RKO (cell line): ENCODE measurements at regions not wholly inside any gene's neighbourhood (a gene's known extent, or its start where the extent isn't known, plus 50 kb on each side); places are given as distances from the start of the nearest gene placed in this dataset.

Source experiments
- DNase-seq: peaks from one replicate; pipeline ENCODE4 v3.0.0-alpha.2; 2016; ENCODE audit warnings: low spot score

- DNase-seq = no peak
Measured at GRCh38 chr2:5842326-5842725, 150.1 kb downstream of the SOX11 start.

GRCh38 chr2:5845798-5846330, 153.7 kb downstream of the SOX11 start:
- DNase-seq = peak; percentile 1

GRCh38 chr2:5846881-5847280, 154.7 kb downstream of the SOX11 start:
- DNase-seq = no peak

- no peak for DNase-seq
Measured at GRCh38 chr2:5849562-5849961, 157.4 kb downstream of the SOX11 start.

- no peak for DNase-seq
Measured at GRCh38 chr2:5851410-5851809, 159.2 kb downstream of the SOX11 start.

- DNase-seq = no peak
Measured at GRCh38 chr2:5854797-5855196, 162.6 kb downstream of the SOX11 start.

- DNase-seq = no peak
Measured at GRCh38 chr2:5867056-5867455, 174.9 kb downstream of the SOX11 start.

- DNase-seq = no peak
Measured at GRCh38 chr2:5868931-5869330, 176.7 kb downstream of the SOX11 start.

- DNase-seq = no peak
Measured at GRCh38 chr2:5869936-5870335, 177.8 kb downstream of the SOX11 start.

GRCh38 chr2:5877360-5877759, 185.2 kb downstream of the SOX11 start:
- peak; percentile 34 for DNase-seq

GRCh38 chr2:5885451-5886173, 193.4 kb downstream of the SOX11 start:
- DNase-seq = no peak

GRCh38 chr2:5886462-5886861, 194.3 kb downstream of the SOX11 start:
- no peak for DNase-seq

GRCh38 chr2:5888126-5888525, 195.9 kb downstream of the SOX11 start:
- no peak for DNase-seq

GRCh38 chr2:5889519-5889918, 197.3 kb downstream of the SOX11 start:
- no peak for DNase-seq

- DNase-seq = no peak
Measured at GRCh38 chr2:5894355-5894754, 202.2 kb downstream of the SOX11 start.

- DNase-seq = no peak
Measured at GRCh38 chr2:5895284-5895683, 203.1 kb downstream of the SOX11 start.

- no peak for DNase-seq
Measured at GRCh38 chr2:5897249-5897648, 205.1 kb downstream of the SOX11 start.

- no peak for DNase-seq
Measured at GRCh38 chr2:5898667-5899066, 206.5 kb downstream of the SOX11 start.

- DNase-seq = no peak
Measured at GRCh38 chr2:5905661-5906060, 213.5 kb downstream of the SOX11 start.

- DNase-seq = no peak
Measured at GRCh38 chr2:5908071-5908470, 215.9 kb downstream of the SOX11 start.

- DNase-seq = no peak
Measured at GRCh38 chr2:5911718-5912117, 219.5 kb downstream of the SOX11 start.

GRCh38 chr2:5913711-5914395, 221.7 kb downstream of the SOX11 start:
- no peak for DNase-seq

- DNase-seq = no peak
Measured at GRCh38 chr2:5914811-5915611, 222.8 kb downstream of the SOX11 start.
